HG02852 (cell line): ENCODE measurements at regions not wholly inside any gene's neighbourhood (a gene's known extent, or its start where the extent isn't known, plus 50 kb on each side); places are given as distances from the start of the nearest gene placed in this dataset.

Experiments used
- ATAC-seq: cut with Tn5 transposase; IDR thresholded peaks from one replicate; pipeline ENCODE4 v1.9.1; 2021; ENCODE audit warnings: mild to moderate bottlenecking, moderate library complexity; ENCODE audit not compliant: unreplicated experiment

GRCh38 chr7:41910940-41911600 lies 208.2 kb upstream of the INHBA start:
- ATAC-seq = no peak

GRCh38 chr7:41907444-41907843 lies 204.6 kb upstream of the INHBA start:
- no peak for ATAC-seq

GRCh38 chr7:41900532-41900931 lies 197.6 kb upstream of the INHBA start:
- ATAC-seq = no peak

- ATAC-seq = no peak
These were observed 197.0 kb upstream of the INHBA start for GRCh38 chr7:41899823-41900433.

- ATAC-seq = no peak
These were observed 190.8 kb upstream of the INHBA start for GRCh38 chr7:41893656-41894055.

- no peak for ATAC-seq
These were observed 189.6 kb upstream of the INHBA start for GRCh38 chr7:41892356-41893100.

- ATAC-seq = no peak
These were observed 189.1 kb upstream of the INHBA start for GRCh38 chr7:41891950-41892349.

GRCh38 chr7:41890631-41891274 lies 187.9 kb upstream of the INHBA start:
- no peak for ATAC-seq

GRCh38 chr7:41889472-41889871 lies 186.6 kb upstream of the INHBA start:
- ATAC-seq = no peak

GRCh38 chr7:41889040-41889439 lies 186.2 kb upstream of the INHBA start:
- ATAC-seq = no peak

GRCh38 chr7:41887416-41887815 lies 184.5 kb upstream of the INHBA start:
- no peak for ATAC-seq

GRCh38 chr7:41886901-41887311 lies 184.0 kb upstream of the INHBA start:
- ATAC-seq = no peak

- no peak for ATAC-seq
These were observed 183.5 kb upstream of the INHBA start for GRCh38 chr7:41886262-41886900.

GRCh38 chr7:41885748-41886147 lies 182.9 kb upstream of the INHBA start:
- ATAC-seq = no peak

GRCh38 chr7:41885078-41885477 lies 182.2 kb upstream of the INHBA start:
- ATAC-seq = no peak

- peak; percentile 30 for ATAC-seq
These were observed 180.0 kb upstream of the INHBA start for GRCh38 chr7:41882745-41883420.

- no peak for ATAC-seq
These were observed 179.4 kb upstream of the INHBA start for GRCh38 chr7:41882256-41882655.

GRCh38 chr7:41881331-41882130 lies 178.6 kb upstream of the INHBA start:
- peak; percentile 95 for ATAC-seq

GRCh38 chr7:41880107-41880506 lies 177.2 kb upstream of the INHBA start:
- no peak for ATAC-seq

- ATAC-seq = no peak
These were observed 176.5 kb upstream of the INHBA start for GRCh38 chr7:41879403-41879802.
